SU-DHL-6 (cell line): ENCODE measurements at regions not wholly inside any gene's neighbourhood (a gene's known extent, or its start where the extent isn't known, plus 50 kb on each side); places are given as distances from the start of the nearest gene placed in this dataset.

Experiments used
- H2AFZ ChIP-seq: fragments of 200-600 bp; sonication (generic); 2 replicates; pipeline ENCODE4 v1.6.1; 2014; ENCODE audit warnings: low read depth, mild to moderate bottlenecking, moderate library complexity, mixed read lengths, antibody characterized with exemption, low read length; ENCODE audit not compliant: severe bottlenecking
- H3F3A ChIP-seq: fragments of 200-600 bp; shearing (Covaris generic); 2 replicates; pipeline ENCODE4 v1.6.0; 2016; ENCODE audit warnings: antibody characterized with exemption, mild to moderate bottlenecking; ENCODE audit not compliant: insufficient read depth
- H3K27ac ChIP-seq: fragments of 200-600 bp; sonication (generic); 2 replicates; pipeline ENCODE4 v1.5.1; 2016; ENCODE audit warnings: low read depth, mild to moderate bottlenecking, low read length, moderate library complexity, mixed read lengths
- H3K27me3 ChIP-seq: fragments of 200-600 bp; sonication (generic), shearing (Covaris generic); 2 replicates; pipeline ENCODE4 v1.6.0; 2014; ENCODE audit warnings: mild to moderate bottlenecking, low read length
- H3K36me3 ChIP-seq: fragments of 200-600 bp; sonication (generic); 2 replicates; pipeline ENCODE4 v1.6.1; 2014; ENCODE audit warnings: mild to moderate bottlenecking, low read length, mixed read lengths
- H3K4me2 ChIP-seq: fragments of 300-600, 200-600 bp; shearing (Covaris generic), sonication (generic); 2 replicates; pipeline ENCODE4 v1.6.0; 2014; ENCODE audit warnings: low read length, low read depth, mild to moderate bottlenecking; ENCODE audit not compliant: poor library complexity, severe bottlenecking
- H3K4me3 ChIP-seq: fragments of 200-600 bp; sonication (generic); 2 replicates; pipeline ENCODE4 v1.5.1; 2014; ENCODE audit warnings: antibody characterized with exemption, low read length, mild to moderate bottlenecking, mixed read lengths; ENCODE audit not compliant: insufficient read depth, poor library complexity, severe bottlenecking
- H3K79me2 ChIP-seq: fragments of 200-600 bp; sonication (generic); 2 replicates; pipeline ENCODE4 v1.6.1; 2014; ENCODE audit warnings: mild to moderate bottlenecking, low read length, moderate library complexity; ENCODE audit not compliant: insufficient read depth
- H3K9ac ChIP-seq: fragments of 200-600 bp; sonication (generic); 2 replicates; pipeline ENCODE4 v1.7.0; 2014; ENCODE audit warnings: mild to moderate bottlenecking, low read length
- H3K9me2 ChIP-seq: fragments of 200-600 bp; sonication (generic); replicated peaks from 2 replicates; pipeline ENCODE4 v1.6.1; 2014; ENCODE audit warnings: low read length; ENCODE audit not compliant: insufficient read depth
- H3K9me3 ChIP-seq: fragments of 200-600 bp; sonication (generic); 2 replicates; pipeline ENCODE4 v1.6.1; 2014; ENCODE audit warnings: low read length, mixed read lengths; ENCODE audit not compliant: insufficient read depth
- H4K20me1 ChIP-seq: fragments of 200-600 bp; sonication (generic); 2 replicates; pipeline ENCODE4 v1.6.1; 2014; ENCODE audit warnings: low read depth, mild to moderate bottlenecking, antibody characterized with exemption, low read length, moderate library complexity, mixed read lengths
- CTCF ChIP-seq: fragments of 200-600 bp; sonication (generic); IDR thresholded peaks from one replicate; pipeline ENCODE4 v1.5.1; 2017; ENCODE audit warnings: antibody characterized with exemption, mild to moderate bottlenecking, low read length, moderate library complexity; ENCODE audit not compliant: insufficient read depth, poor library complexity, severe bottlenecking
- EZH2phosphoT487 ChIP-seq: fragments of 200-600 bp; sonication (generic), shearing (Covaris generic); conservative IDR thresholded peaks from 2 replicates; pipeline ENCODE4 v1.6.1; 2018; ENCODE audit warnings: mild to moderate bottlenecking, antibody characterized with exemption, low read length, moderate library complexity, mixed read lengths

- Histone ChIP-seq H3K4me2 (no peak overlapping the region), H3K9me3 (no peaks in the 10 kb centered on the region), H4K20me1 (no peaks in the 10 kb centered on the region), H3K27me3 (no peaks in the 10 kb centered on the region), H2AFZ (no peak overlapping the region), H3K9ac (no peak overlapping the region), H3K4me3 (no peak overlapping the region), H3K79me2 (no peaks in the 10 kb centered on the region), H3K36me3 (no peaks in the 10 kb centered on the region), H3K9me2 (no peaks in the 10 kb centered on the region), H3F3A (no peaks in the 10 kb centered on the region), H3K27ac (no peak overlapping the region)
- no peak for TF ChIP-seq CTCF
- no peak for TF ChIP-seq EZH2phosphoT487
These were observed 489.9 kb downstream of the SOX2 start for GRCh38 chr3:182201456-182202168.

- H3K9me2 ChIP-seq, result no peaks in the 10 kb centered on the region
- H2AFZ ChIP-seq, result no peak overlapping the region
- H3F3A ChIP-seq, result no peaks in the 10 kb centered on the region
- no peaks in the 10 kb centered on the region for H3K27me3 ChIP-seq
- H3K9ac ChIP-seq, result no peak overlapping the region
- H3K36me3 ChIP-seq, result no peaks in the 10 kb centered on the region
- H3K4me3 ChIP-seq, result no peak overlapping the region
- TF ChIP-seq EZH2phosphoT487 (no peak), CTCF (no peak)
- no peaks in the 10 kb centered on the region for H3K79me2 ChIP-seq
- no peak overlapping the region for H3K4me2 ChIP-seq
- no peaks in the 10 kb centered on the region for H3K9me3 ChIP-seq
- H4K20me1 ChIP-seq, result no peaks in the 10 kb centered on the region
- H3K27ac ChIP-seq, result no peak overlapping the region
These were observed 500.9 kb downstream of the SOX2 start for GRCh38 chr3:182212479-182213076.

GRCh38 chr3:182214416-182214815, 502.7 kb downstream of the SOX2 start:
- H3K9me3 ChIP-seq, result no peaks in the 10 kb centered on the region
- no peak overlapping the region for H3K9ac ChIP-seq
- no peaks in the 10 kb centered on the region for H3K79me2 ChIP-seq
- H3K36me3 ChIP-seq, result no peaks in the 10 kb centered on the region
- H3K9me2 ChIP-seq, result no peaks in the 10 kb centered on the region
- H3K27ac ChIP-seq, result no peak overlapping the region
- TF ChIP-seq EZH2phosphoT487, result no peak
- TF ChIP-seq CTCF, result no peak
- no peaks in the 10 kb centered on the region for H3F3A ChIP-seq
- no peak overlapping the region for H2AFZ ChIP-seq
- no peaks in the 10 kb centered on the region for H3K27me3 ChIP-seq
- no peaks in the 10 kb centered on the region for H4K20me1 ChIP-seq
- no peak overlapping the region for H3K4me3 ChIP-seq
- H3K4me2 ChIP-seq, result no peak overlapping the region
